GM12872 (cell line): ENCODE measurements at regions not wholly inside any gene's neighbourhood (a gene's known extent, or its start where the extent isn't known, plus 50 kb on each side); places are given as distances from the start of the nearest gene placed in this dataset.

Experiments used
- TF ChIP-seq, protein P1 (sequence below): IDR thresholded peaks from 3 replicates; pipeline ENCODE4 v1.5.1; 2011; ENCODE audit warnings: low read depth, mild to moderate bottlenecking, low read length, moderate library complexity; ENCODE audit not compliant: insufficient read depth

DNA sequence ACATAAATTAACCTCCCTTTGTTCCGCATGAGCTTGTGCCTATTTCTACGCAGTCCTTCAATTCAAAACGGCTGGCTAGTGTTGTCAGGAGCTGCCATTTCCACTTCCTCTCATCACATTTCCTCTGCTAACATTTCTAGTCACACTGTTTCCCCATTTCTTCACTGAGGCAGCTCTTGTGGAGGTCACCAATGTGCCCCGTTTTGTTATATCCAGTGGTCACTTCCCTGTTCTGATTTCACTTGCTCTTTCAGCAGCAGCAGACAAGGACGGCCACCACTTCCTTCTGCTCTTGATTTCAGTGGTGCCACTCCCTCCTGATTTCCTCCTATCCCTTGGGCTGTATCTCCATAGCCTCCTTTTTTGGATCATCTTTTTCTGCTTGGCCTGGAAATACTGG, 64.8 kb upstream of the SEC61G start:
- TF ChIP-seq, protein P1, sequence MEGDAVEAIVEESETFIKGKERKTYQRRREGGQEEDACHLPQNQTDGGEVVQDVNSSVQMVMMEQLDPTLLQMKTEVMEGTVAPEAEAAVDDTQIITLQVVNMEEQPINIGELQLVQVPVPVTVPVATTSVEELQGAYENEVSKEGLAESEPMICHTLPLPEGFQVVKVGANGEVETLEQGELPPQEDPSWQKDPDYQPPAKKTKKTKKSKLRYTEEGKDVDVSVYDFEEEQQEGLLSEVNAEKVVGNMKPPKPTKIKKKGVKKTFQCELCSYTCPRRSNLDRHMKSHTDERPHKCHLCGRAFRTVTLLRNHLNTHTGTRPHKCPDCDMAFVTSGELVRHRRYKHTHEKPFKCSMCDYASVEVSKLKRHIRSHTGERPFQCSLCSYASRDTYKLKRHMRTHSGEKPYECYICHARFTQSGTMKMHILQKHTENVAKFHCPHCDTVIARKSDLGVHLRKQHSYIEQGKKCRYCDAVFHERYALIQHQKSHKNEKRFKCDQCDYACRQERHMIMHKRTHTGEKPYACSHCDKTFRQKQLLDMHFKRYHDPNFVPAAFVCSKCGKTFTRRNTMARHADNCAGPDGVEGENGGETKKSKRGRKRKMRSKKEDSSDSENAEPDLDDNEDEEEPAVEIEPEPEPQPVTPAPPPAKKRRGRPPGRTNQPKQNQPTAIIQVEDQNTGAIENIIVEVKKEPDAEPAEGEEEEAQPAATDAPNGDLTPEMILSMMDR: no peak

GRCh38 chr7:54824655-54825054, 65.6 kb upstream of the SEC61G start:
- TF ChIP-seq, protein P1: no peak

DNA sequence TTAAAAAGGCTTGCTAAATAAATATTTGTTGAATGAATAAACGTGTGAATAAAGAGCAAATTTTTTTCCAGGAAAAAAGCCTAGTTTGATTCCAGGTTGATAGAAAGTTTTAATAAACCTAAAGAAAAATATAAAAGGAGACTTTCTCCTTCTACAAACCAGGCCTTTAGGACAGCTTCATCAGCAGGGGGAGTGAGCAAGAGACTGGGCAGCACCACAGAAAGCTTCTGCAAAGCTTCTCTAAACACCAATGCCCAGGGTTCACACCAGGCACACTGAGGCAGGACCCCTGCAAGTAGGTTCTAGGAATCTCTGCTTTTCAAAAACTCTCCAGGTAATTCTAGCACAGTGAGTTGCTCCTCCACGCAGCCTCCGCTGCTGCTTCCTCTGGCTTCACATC, 66.4 kb upstream of the SEC61G start:
- TF ChIP-seq, protein P1: no peak

- TF ChIP-seq, protein P1: no peak
Measured at GRCh38 chr7:54827734-54828133, 68.7 kb upstream of the SEC61G start.

- TF ChIP-seq, protein P1: no peak
Measured at GRCh38 chr7:54831046-54831643, 72.1 kb upstream of the SEC61G start.

DNA sequence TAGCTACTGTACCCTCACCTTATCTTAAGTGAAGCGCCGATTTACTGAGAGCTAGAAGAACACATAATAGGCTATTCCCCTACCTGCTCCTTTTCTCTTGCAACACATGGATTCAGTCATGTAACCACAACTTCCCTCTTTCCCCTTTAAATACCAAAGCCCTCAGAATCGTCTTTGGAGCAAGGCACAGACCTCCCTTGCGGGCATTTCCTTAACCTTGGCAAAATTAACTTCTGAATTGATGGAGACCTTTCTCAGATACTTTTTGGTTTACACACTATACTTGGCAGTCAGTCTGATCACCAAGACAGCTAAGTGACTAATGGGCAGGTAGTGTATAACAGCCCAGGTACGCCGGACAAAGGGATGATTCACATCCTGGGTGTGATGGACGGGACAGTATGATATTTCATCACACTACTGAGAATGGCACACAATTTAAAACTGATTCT, 72.7 kb upstream of the SEC61G start:
- TF ChIP-seq, protein P1: no peak

GRCh38 chr7:54833001-54833467, 74.0 kb upstream of the SEC61G start:
- TF ChIP-seq, protein P1: no peak
